ENCODE measurements at regions not wholly inside any gene's neighbourhood (a gene's known extent, or its start where the extent isn't known, plus 50 kb on each side); places are given as distances from the start of the nearest gene placed in this dataset.

DNA sequence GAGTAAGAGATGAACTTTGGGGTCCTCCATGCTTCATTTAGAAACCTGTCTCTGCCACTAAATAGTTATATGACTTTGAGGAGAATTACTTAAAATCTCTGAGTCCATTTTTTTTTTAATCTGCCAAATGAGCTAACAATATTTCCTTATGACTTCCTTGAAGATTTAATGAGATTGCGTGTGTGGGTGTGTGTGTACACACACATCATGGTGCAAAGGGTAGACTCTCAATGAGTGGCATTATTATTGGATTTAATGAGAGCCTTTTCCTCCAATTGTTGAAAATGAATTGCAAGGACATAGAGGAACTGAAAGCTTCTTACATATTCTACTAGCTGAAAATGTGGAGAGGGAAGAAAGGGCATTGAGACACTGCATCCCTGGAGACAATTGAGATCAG, 573.5 kb upstream of the LUZP2 start:
- no peak for FAIRE-seq
- no peaks in the 10 kb centered on the region for H4K20me1 ChIP-seq (ENCODE audit: control insufficient read depth, extremely low read depth, insufficient read depth, low read length)

DNA sequence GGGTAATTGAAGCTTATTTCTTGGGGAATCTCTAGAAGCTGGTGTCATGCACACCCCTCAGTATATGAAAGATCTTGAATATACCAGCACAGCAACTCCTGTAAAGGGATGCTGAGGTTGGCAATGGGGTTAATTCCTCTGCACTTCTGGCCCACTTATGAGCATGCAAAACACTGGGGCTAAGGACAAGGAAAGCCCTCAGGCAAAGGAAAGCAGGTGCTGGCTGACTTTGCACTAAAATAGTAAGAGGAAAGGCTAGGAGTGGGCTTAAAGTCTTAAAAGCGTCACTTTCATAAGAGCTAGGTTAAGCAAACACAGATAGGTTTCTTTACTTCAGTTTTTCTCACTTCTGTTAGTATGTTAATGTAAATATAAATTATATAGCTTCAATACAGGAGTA, 572.6 kb upstream of the LUZP2 start:
- no peaks in the 10 kb centered on the region for H3K36me3 ChIP-seq (ENCODE audit: control insufficient read depth in 2 of 2, extremely low read depth in 1 of 2, insufficient read depth in 2 of 2, low read length in 2 of 2)
- no peaks in the 10 kb centered on the region for H4K20me1 ChIP-seq (ENCODE audit: control insufficient read depth, extremely low read depth, insufficient read depth, low read length)
- no peak overlapping the region for H3K4me2 ChIP-seq (ENCODE audit: control insufficient read depth, extremely low read depth, insufficient read depth, low read depth, low read length)
- H3K9ac ChIP-seq (ENCODE audit: control insufficient read depth, extremely low read depth, insufficient read depth, low read length): no peak overlapping the region
- dilution Hi-C loops (cut with MboI; ENCODE audit: extremely low pct_ligation_motif_present, low sequenced_read_pairs): no loop called here
- H3K9me1 ChIP-seq (ENCODE audit: control insufficient read depth, extremely low read depth, insufficient read depth, low read length): no peaks in the 10 kb centered on the region
- TF ChIP-seq EZH2 (IDR thresholded peaks at IDR 0.05; ENCODE audit: low read length): no peak
- TF ChIP-seq, protein P1, sequence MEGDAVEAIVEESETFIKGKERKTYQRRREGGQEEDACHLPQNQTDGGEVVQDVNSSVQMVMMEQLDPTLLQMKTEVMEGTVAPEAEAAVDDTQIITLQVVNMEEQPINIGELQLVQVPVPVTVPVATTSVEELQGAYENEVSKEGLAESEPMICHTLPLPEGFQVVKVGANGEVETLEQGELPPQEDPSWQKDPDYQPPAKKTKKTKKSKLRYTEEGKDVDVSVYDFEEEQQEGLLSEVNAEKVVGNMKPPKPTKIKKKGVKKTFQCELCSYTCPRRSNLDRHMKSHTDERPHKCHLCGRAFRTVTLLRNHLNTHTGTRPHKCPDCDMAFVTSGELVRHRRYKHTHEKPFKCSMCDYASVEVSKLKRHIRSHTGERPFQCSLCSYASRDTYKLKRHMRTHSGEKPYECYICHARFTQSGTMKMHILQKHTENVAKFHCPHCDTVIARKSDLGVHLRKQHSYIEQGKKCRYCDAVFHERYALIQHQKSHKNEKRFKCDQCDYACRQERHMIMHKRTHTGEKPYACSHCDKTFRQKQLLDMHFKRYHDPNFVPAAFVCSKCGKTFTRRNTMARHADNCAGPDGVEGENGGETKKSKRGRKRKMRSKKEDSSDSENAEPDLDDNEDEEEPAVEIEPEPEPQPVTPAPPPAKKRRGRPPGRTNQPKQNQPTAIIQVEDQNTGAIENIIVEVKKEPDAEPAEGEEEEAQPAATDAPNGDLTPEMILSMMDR (optimal IDR thresholded peaks at IDR 0.05 in 1 of 3, IDR thresholded peaks at IDR 0.05 in 1 of 3, conservative IDR thresholded peaks at IDR 0.05 in 1 of 3; ENCODE audit: extremely low read depth in 1 of 3, insufficient read depth in 2 of 3, low read length in 3 of 3): no peak
- H3K9me3 ChIP-seq (ENCODE audit: control insufficient read depth, low read depth, low read length): no peaks in the 10 kb centered on the region
- H3K27me3 ChIP-seq (ENCODE audit: control insufficient read depth, extremely low read depth, insufficient read depth, low read length): no peaks in the 10 kb centered on the region
- FAIRE-seq: no peak
- H3K4me3 ChIP-seq (ENCODE audit: control insufficient read depth in 2 of 3, extremely low read depth in 1 of 3, insufficient read depth in 2 of 3, low read depth in 1 of 3, low read length in 3 of 3): no peak overlapping the region
- no peak for DNase-seq (ENCODE audit: low read depth, low spot score)
- H3K4me1 ChIP-seq (ENCODE audit: control insufficient read depth, extremely low read depth, insufficient read depth, low read length): no peaks in the 10 kb centered on the region
- H3K27ac ChIP-seq (ENCODE audit: control insufficient read depth, insufficient read depth, low read length): no peak overlapping the region
- H2AFZ ChIP-seq (ENCODE audit: control insufficient read depth, low read length): no peak overlapping the region
- no peaks in the 10 kb centered on the region for H3K79me2 ChIP-seq (ENCODE audit: control insufficient read depth, insufficient read depth, low read length)

More for the DNA sequence above, 573.5 kb upstream of the LUZP2 start:
- no peak overlapping the region for H3K4me3 ChIP-seq (ENCODE audit: control insufficient read depth in 2 of 3, extremely low read depth in 1 of 3, insufficient read depth in 2 of 3, low read depth in 1 of 3, low read length in 3 of 3)
- no peak overlapping the region for H3K27ac ChIP-seq (ENCODE audit: control insufficient read depth, insufficient read depth, low read length)
- H3K27me3 ChIP-seq (ENCODE audit: control insufficient read depth, extremely low read depth, insufficient read depth, low read length): no peaks in the 10 kb centered on the region
- no peaks in the 10 kb centered on the region for H3K36me3 ChIP-seq (ENCODE audit: control insufficient read depth in 2 of 2, extremely low read depth in 1 of 2, insufficient read depth in 2 of 2, low read length in 2 of 2)
- dilution Hi-C loops (cut with MboI; ENCODE audit: extremely low pct_ligation_motif_present, low sequenced_read_pairs): no loop called here
- no peak overlapping the region for H2AFZ ChIP-seq (ENCODE audit: control insufficient read depth, low read length)
- H3K79me2 ChIP-seq (ENCODE audit: control insufficient read depth, insufficient read depth, low read length): no peaks in the 10 kb centered on the region
- no peaks in the 10 kb centered on the region for H3K9me1 ChIP-seq (ENCODE audit: control insufficient read depth, extremely low read depth, insufficient read depth, low read length)
- H3K9me3 ChIP-seq (ENCODE audit: control insufficient read depth, low read depth, low read length): no peaks in the 10 kb centered on the region
- H3K4me2 ChIP-seq (ENCODE audit: control insufficient read depth, extremely low read depth, insufficient read depth, low read depth, low read length): no peak overlapping the region
- TF ChIP-seq EZH2 (IDR thresholded peaks at IDR 0.05; ENCODE audit: low read length): no peak
- TF ChIP-seq, protein P1 (optimal IDR thresholded peaks at IDR 0.05 in 1 of 3, IDR thresholded peaks at IDR 0.05 in 1 of 3, conservative IDR thresholded peaks at IDR 0.05 in 1 of 3; ENCODE audit: extremely low read depth in 1 of 3, insufficient read depth in 2 of 3, low read length in 3 of 3): no peak
- H3K9ac ChIP-seq (ENCODE audit: control insufficient read depth, extremely low read depth, insufficient read depth, low read length): no peak overlapping the region
- no peaks in the 10 kb centered on the region for H3K4me1 ChIP-seq (ENCODE audit: control insufficient read depth, extremely low read depth, insufficient read depth, low read length)
- DNase-seq (ENCODE audit: low read depth, low spot score): no peak
